Activated CD4-positive, alpha-beta T cell treated with anti-CD3 and anti-CD28 coated beads, Interleukin-2, amount 50 U/mL, for 24 hours (primary cell): ENCODE measurements at regions not wholly inside any gene's neighbourhood (a gene's known extent, or its start where the extent isn't known, plus 50 kb on each side); places are given as distances from the start of the nearest gene placed in this dataset.
"Not testable (repeated sequence)": the region's sequence is repeated elsewhere in the genome, so short reads cannot be mapped to it uniquely, and the experiment has no call there.

Experiments used
- DNase-seq, 2 donors: peaks; one replicate each; pipeline ENCODE4 v3.0.0-alpha.2; 2020; ENCODE audit warnings: low read depth in 1 of 2, low spot score in 1 of 2

GRCh38 chr7:149714081-149714909, 59.1 kb downstream of the ZNF467 start:
- DNase-seq: peak; percentile 92 to 93

- no peak for DNase-seq
These were observed 59.7 kb downstream of the ZNF467 start for GRCh38 chr7:149713731-149714068.

- no peak for DNase-seq
These were observed 60.2 kb downstream of the ZNF467 start for GRCh38 chr7:149713061-149713730.

GRCh38 chr7:149708026-149708425, 65.4 kb downstream of the ZNF467 start:
- no peak for DNase-seq

GRCh38 chr7:149707448-149707886, 65.9 kb downstream of the ZNF467 start:
- no peak for DNase-seq

GRCh38 chr7:149706398-149706797, 67.0 kb downstream of the ZNF467 start:
- no peak for DNase-seq

GRCh38 chr7:149704507-149704906, 68.9 kb downstream of the ZNF467 start:
- DNase-seq: no peak

GRCh38 chr7:149703044-149703650, 70.2 kb downstream of the ZNF467 start:
- no peak for DNase-seq

GRCh38 chr7:149701495-149702240, 71.7 kb downstream of the ZNF467 start:
- DNase-seq: no peak

- DNase-seq: not testable (repeated sequence)
These were observed 75.6 kb downstream of the ZNF467 start for GRCh38 chr7:149697767-149698166.

GRCh38 chr7:149696280-149696679, 77.1 kb downstream of the ZNF467 start:
- DNase-seq: no peak

GRCh38 chr7:149692557-149692982, 80.8 kb downstream of the ZNF467 start:
- DNase-seq: no peak

- no peak for DNase-seq
These were observed 81.3 kb downstream of the ZNF467 start for GRCh38 chr7:149692056-149692455.

GRCh38 chr7:149690688-149691446, 82.5 kb downstream of the ZNF467 start:
- DNase-seq: no peak

GRCh38 chr7:149689291-149689721, 84.1 kb downstream of the ZNF467 start:
- no peak for DNase-seq

GRCh38 chr7:149688836-149689235, 84.6 kb downstream of the ZNF467 start:
- DNase-seq: no peak

GRCh38 chr7:149687820-149688219, 85.6 kb downstream of the ZNF467 start:
- not testable (repeated sequence) for DNase-seq

- no peak for DNase-seq
These were observed 86.9 kb downstream of the ZNF467 start for GRCh38 chr7:149686449-149686848.

GRCh38 chr7:149686011-149686410, 87.4 kb downstream of the ZNF467 start:
- DNase-seq: no peak

GRCh38 chr7:149685455-149685854, 87.9 kb downstream of the ZNF467 start:
- no peak for DNase-seq

- no peak for DNase-seq
These were observed 89.5 kb downstream of the ZNF467 start for GRCh38 chr7:149683898-149684297.
